VCaP (cell line): ENCODE measurements at regions not wholly inside any gene's neighbourhood (a gene's known extent, or its start where the extent isn't known, plus 50 kb on each side); places are given as distances from the start of the nearest gene placed in this dataset.
"Not testable (repeated sequence)": the region's sequence is repeated elsewhere in the genome, so short reads cannot be mapped to it uniquely, and the experiment has no call there.

Experiments used
- H3K27ac ChIP-seq: fragments of 450-650 bp; 2 replicates; pipeline ENCODE4 v1.5.1; 2017
- CTCF ChIP-seq: fragments of 450-650 bp; conservative IDR thresholded peaks from 2 replicates; pipeline ENCODE4 v1.5.1; 2017; ENCODE audit warnings: mild to moderate bottlenecking, moderate library complexity

GRCh38 chr16:87037012-87037411, 280.2 kb downstream of the C16orf95 start:
- TF ChIP-seq CTCF, result no peak
- H3K27ac ChIP-seq, result no peak overlapping the region

- H3K27ac ChIP-seq, result not testable (repeated sequence)
Measured at GRCh38 chr16:87038528-87038927, 278.7 kb downstream of the C16orf95 start.

- TF ChIP-seq CTCF, result no peak
- no peak overlapping the region for H3K27ac ChIP-seq
Measured at GRCh38 chr16:87040169-87041117, 276.7 kb downstream of the C16orf95 start.

GRCh38 chr16:87041286-87041685, 275.9 kb downstream of the C16orf95 start:
- TF ChIP-seq CTCF, result no peak
- H3K27ac ChIP-seq, result no peak overlapping the region

- TF ChIP-seq CTCF, result no peak
- H3K27ac ChIP-seq, result no peak overlapping the region
Measured at GRCh38 chr16:87042551-87043230, 274.5 kb downstream of the C16orf95 start.

GRCh38 chr16:87043231-87044031, 273.8 kb downstream of the C16orf95 start:
- TF ChIP-seq CTCF, result no peak

GRCh38 chr16:87044032-87044382, 273.2 kb downstream of the C16orf95 start:
- TF ChIP-seq CTCF, result no peak
- H3K27ac ChIP-seq, result no peak overlapping the region

More at GRCh38 chr16:87043231-87044031, 273.8 kb downstream of the C16orf95 start:
- no peak overlapping the region for H3K27ac ChIP-seq
